Suprapubic skin (tissue), 3 donors: ENCODE measurements at regions not wholly inside any gene's neighbourhood (a gene's known extent, or its start where the extent isn't known, plus 50 kb on each side); places are given as distances from the start of the nearest gene placed in this dataset.

ENCODE experiments used
- CTCF ChIP-seq, 2 donors: fragments of 200-600 bp in 1 of 2; fragments of 450-650 bp in 1 of 2; sonication (generic) in 1 of 2; IDR thresholded peaks; one replicate each; pipeline ENCODE4 v1.5.1; 2016 to 2019; ENCODE audit warnings: antibody characterized with exemption in 2 of 2, mild to moderate bottlenecking in 1 of 2, moderate library complexity in 1 of 2
- POLR2A ChIP-seq, 2 donors: fragments of 450-650 bp; IDR thresholded peaks; one replicate each; pipeline ENCODE4 v1.6.1; 2017; ENCODE audit warnings: antibody characterized with exemption in 2 of 2, mild to moderate bottlenecking in 2 of 2, moderate library complexity in 2 of 2

GRCh38 chr1:19023787-19024186, 67.3 kb upstream of the IFFO2 start:
- TF ChIP-seq CTCF (IDR thresholded peaks at IDR 0.05): no peak
- no peak for TF ChIP-seq POLR2A (IDR thresholded peaks at IDR 0.05)
